A673 (cell line): ENCODE measurements at regions not wholly inside any gene's neighbourhood (a gene's known extent, or its start where the extent isn't known, plus 50 kb on each side); places are given as distances from the start of the nearest gene placed in this dataset.

Source experiments
- EZH2 ChIP-seq: fragments of 200-600 bp; sonication (generic); IDR thresholded peaks from 2 replicates; pipeline ENCODE4 v1.6.1; 2017; ENCODE audit warnings: borderline replicate concordance, low read depth, mild to moderate bottlenecking, mixed read lengths, antibody characterized with exemption, low read length; ENCODE audit not compliant: poor library complexity, severe bottlenecking
- TF ChIP-seq, protein P1 (sequence below): fragments of 300-800, 200-600 bp; sonication (generic); conservative IDR thresholded peaks from 2 replicates; pipeline ENCODE4 v1.5.1; 2017; ENCODE audit warnings: low read depth, mild to moderate bottlenecking, antibody characterized with exemption, low read length, moderate library complexity, mixed read lengths

DNA sequence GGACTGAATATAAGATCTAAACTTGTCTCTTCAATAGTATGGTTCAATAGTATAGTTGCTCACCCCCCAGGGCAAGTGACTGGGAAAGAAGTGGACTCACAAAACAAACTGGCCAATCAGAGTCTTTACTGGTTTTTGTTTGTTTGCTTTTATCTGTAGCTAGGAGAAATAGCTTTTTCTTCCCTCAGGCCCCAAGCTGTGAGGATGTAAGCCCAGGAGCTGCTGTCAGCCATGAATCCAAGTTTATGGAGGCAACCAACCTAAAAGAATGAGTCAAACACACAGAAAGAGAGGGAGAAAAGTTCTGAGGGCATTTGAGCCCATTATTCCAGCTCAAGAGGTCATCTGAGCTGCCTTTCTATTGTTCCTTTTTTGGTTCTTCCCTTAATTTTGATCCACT is 375.3 kb downstream of the BCAT1 start:
- TF ChIP-seq, protein P1, sequence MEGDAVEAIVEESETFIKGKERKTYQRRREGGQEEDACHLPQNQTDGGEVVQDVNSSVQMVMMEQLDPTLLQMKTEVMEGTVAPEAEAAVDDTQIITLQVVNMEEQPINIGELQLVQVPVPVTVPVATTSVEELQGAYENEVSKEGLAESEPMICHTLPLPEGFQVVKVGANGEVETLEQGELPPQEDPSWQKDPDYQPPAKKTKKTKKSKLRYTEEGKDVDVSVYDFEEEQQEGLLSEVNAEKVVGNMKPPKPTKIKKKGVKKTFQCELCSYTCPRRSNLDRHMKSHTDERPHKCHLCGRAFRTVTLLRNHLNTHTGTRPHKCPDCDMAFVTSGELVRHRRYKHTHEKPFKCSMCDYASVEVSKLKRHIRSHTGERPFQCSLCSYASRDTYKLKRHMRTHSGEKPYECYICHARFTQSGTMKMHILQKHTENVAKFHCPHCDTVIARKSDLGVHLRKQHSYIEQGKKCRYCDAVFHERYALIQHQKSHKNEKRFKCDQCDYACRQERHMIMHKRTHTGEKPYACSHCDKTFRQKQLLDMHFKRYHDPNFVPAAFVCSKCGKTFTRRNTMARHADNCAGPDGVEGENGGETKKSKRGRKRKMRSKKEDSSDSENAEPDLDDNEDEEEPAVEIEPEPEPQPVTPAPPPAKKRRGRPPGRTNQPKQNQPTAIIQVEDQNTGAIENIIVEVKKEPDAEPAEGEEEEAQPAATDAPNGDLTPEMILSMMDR = no peak
- no peak for TF ChIP-seq EZH2
